ENCODE measurements at regions not wholly inside any gene's neighbourhood (a gene's known extent, or its start where the extent isn't known, plus 50 kb on each side); places are given as distances from the start of the nearest gene placed in this dataset.

- no peak for DNase-seq
Observed at GRCh38 chr3:187977659-187978058, 176.3 kb upstream of the LPP start.

GRCh38 chr3:187978433-187979011 lies 175.4 kb upstream of the LPP start:
- no peak for DNase-seq

DNA sequence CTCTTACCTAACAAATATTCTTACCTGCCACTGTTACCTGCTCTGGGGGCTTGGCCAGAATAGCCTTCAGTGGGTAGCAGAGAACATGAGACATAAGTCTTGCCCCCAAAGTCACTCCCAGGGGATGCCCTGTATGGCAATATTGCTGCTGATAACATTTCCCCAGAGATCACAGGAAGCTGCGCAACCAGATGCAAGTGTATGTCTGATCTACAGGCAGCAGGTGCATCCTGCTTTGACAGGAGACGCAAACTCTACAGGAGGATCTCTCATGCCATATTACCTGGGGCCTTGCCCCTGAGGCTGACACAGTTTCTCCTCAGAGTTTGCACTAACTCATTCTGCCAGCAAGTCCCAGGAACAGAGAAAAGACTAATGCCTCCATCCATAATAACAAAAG lies 174.4 kb upstream of the LPP start:
- peak; percentile 15 for DNase-seq

- no peak for DNase-seq
Observed at GRCh38 chr3:187980861-187981260, 173.1 kb upstream of the LPP start.

GRCh38 chr3:187982142-187982541 lies 171.8 kb upstream of the LPP start:
- no peak for DNase-seq

DNA sequence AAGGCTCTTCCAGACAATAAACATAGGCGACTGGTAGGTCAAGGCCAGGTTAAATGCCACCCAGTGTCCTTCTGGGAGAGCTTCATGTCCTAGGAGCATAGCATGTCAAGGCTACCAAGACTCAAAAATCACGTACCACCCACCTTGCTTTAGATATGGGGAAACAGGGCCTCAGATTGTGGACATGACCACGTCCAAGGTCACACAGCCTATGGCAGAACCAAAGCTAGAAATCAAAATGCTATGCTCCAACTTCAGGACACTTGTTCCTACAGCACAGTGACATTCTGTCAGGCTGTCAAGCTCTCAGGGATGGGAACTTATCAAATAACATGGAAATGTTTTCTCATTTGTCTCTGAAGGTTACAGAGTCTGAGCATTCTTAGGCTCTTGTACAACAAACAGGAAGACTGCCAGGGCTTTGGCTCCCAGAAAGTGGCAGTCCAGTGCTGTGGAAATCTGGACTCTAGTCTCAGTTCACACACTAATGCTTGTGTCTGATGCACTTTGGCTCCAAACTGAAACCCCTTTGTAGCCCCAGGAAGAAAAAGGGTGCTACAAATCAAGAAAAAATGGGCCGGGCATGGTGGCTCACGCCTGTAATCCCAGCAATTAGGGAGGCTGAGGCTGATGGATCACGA lies 170.4 kb upstream of the LPP start:
- DNase-seq: no peak

GRCh38 chr3:187985647-187986046 lies 168.3 kb upstream of the LPP start:
- no peak for DNase-seq

GRCh38 chr3:187986514-187986934 lies 167.4 kb upstream of the LPP start:
- no peak for DNase-seq

DNA sequence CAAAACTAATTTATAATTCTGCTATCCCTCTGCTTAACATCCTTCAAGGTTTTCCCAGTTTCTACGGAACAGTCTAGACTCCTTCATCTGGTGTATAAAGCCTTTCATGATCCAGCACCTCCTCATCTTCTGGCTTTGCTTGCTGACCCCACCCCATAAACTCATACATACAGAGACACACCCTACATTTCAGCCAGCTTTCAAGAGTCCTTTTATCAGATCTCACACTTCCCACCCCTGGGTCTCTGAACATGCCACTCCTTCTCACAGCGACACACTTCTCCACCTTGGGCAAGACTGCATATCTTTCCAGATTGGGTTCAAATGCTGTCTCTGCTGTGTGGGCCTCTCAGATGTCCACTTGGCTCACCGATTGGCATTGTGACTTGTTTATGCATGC lies 166.8 kb upstream of the LPP start:
- no peak for DNase-seq

- no peak for DNase-seq
Observed at GRCh38 chr3:187987924-187988323, 166.0 kb upstream of the LPP start.

DNA sequence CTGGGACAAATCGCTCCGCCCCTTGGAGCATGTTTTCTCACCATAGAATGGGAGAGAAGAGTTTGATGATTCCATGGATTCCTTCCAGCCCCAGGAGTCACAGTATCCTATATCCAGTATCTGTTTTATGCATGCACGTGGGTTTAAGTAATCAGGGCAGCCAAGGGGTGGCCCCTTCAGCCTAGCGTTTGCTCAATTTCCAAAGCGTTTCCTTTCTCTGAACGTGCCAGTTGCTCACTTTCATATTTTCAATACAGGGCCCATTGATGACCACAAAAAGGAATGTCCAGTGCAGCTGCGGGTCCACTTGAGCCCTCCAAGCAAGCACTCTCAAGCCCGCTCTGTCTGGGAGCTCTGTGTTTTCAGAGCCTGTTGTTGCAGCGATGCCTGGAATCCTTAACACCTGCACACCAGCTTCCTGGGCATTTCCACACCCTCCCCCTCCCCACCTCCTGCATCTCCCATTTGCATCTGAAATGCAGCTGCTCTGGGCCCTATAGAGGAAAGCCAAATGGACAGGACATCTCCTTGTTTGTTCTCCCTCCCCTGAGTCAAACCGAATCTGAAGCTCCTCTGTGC lies 164.3 kb upstream of the LPP start:
- DNase-seq: peak; percentile 91

DNA sequence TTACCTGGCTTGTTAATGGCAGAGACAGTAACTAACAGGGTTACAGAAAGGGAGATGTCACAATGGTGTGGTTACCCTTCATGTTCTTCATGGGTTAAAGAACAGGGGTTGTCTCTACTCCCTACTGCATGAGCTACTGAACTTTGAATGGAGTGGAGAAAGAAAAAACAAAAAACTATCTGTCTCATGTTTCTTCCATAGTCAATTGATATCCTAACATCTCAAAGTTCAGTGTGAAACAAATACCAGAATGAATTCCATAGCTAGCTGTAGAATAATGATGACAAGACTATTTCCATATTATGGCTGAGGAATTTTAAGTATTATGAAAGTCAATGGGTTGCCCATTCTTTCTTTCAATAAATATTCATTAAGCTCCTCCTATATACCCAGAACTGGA lies 161.3 kb upstream of the LPP start:
- DNase-seq: no peak

DNA sequence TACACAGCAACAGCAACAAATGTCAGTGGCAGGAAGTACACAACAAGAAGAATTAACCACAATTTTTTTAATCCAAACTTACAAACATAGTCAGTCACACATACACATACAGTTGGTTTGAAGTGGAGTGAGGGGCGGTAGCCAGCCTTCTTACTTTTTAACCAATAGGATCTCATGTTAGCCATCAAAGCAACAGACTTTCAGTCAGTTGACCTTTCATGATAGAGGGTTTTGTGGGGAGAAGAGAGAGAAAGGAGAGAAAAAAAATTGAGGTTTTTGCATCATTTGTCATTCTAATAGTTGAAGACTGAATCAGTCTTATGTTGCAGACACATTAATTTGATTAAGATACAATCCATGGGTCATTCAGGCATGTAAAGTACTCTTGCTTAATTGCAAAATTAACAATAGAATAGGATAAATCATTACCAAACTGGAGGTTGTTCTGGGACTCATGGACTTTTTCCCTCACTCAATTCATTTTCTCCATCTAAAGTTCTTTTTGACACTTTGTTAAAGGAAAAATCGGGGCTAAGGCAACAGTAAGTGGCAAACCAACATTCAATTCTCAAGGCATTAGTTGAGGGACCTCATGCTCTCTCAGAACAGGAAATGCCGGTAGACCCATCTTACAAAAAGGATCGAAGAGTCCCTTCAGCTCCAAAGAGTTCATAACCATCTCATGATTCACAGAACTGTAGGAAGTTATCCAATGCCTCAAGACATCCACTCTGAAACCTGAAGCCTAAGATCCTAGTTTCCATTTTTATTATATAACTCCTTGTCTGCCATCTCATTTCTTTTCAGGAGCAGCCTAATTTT lies 159.5 kb upstream of the LPP start:
- no peak for DNase-seq

GRCh38 chr3:187995043-187995400 lies 158.9 kb upstream of the LPP start:
- DNase-seq: peak; percentile 34

DNA sequence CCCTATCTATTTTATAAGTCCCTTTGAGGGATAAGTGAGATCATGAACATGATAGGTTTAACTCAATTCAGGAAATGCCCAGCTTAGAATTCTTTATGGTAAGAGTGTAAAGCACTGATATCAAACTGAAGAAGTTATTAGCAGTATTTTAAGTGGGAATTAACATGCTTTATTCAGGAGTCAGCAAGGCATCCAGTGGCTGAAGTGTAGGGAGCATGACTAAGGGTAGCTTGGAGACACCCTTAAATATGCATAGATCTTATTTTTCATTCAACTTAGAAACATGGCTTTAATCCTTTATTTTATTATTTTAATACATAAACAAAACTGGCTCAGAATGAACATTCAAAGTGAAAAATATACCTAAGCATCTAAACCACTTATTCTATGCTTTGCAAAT lies 158.3 kb upstream of the LPP start:
- no peak for DNase-seq

DNA sequence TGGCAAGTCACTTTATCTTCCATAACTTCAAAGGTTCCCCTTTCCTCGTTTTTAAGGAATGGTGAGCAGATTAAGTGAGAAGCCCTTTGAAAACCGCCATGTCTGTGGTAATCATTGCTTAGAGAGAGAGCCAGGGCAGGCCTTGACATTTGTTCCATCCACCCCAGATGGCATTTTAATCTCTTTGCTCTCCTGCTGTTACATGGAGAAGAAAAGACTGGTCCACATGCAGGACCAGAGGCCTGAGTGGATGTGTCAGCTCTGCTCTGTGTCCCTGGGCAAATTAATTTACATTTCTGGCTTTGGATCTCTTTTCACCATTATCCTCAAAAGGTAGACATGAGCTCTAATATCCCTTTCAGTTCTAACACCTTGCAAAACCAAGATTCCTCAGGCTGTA lies 157.3 kb upstream of the LPP start:
- DNase-seq: no peak

GRCh38 chr3:187997490-187997889 lies 156.5 kb upstream of the LPP start:
- no peak for DNase-seq

GRCh38 chr3:187997946-187998561 lies 155.9 kb upstream of the LPP start:
- DNase-seq: no peak

DNA sequence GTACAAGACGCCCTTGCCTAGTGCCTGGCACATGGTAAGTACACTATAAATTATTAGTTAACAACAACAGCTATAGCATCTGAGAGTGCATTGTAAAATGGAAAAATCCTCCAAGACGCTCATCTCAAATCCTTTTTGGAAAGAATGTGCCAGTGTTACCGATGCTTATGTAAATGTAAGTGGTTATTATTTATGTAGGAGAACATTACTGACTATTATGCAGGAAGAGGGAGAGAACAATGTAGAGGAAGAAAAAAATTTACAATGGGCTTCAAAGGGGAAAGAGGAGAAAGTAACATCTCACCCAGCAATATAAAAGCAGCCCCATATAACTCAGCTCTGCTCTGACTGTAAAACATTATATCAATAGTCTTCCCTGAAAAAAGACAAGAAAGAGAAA lies 155.3 kb upstream of the LPP start:
- DNase-seq: no peak

- no peak for DNase-seq
Observed at GRCh38 chr3:187999821-188000220, 154.1 kb upstream of the LPP start.

DNA sequence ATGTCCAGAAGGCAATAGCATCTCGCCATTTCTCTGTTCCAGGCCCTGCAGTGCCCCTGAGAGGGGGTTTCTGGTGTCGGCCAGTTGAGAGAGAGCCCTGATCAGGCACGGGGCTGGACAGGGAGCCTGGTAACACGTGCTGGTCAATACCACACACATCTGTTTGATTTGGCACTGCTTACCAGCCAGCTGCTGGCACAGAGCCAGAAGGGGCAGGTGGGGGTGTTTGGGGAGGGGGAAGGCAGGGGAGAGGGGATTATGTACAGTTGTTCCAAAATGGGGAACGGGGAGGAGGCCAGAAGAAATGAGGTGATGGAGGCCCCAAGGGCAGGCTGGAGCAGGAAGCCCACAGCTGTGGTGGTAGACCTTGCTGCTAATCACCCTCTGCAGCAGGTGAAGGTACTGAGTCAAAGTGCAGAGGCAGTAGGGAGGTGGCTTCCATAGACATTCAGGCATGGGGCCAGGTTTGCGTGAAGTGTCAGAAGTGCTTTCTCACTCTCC lies 153.5 kb upstream of the LPP start:
- peak; percentile 60 for DNase-seq

- DNase-seq: peak; percentile 30
Observed at GRCh38 chr3:188001093-188001492, 152.9 kb upstream of the LPP start.

DNA sequence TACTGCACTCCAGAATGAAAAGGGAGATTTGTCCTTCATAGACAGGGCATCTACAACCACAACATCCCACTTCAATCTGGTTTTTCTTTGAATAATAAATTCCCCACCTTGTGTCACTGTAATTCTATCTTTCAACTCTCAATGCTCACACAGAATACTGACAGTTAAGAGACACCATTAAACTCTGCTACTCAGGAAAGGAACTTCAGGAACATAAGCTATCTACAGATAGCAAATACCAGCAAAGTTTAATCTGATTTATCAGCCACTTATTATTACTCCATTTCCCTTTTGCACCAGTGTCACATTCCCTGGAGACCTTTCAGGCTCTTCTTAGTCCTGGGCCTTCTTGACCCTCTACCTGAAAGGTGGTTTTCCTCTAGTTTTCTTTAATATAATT lies 152.0 kb upstream of the LPP start:
- DNase-seq: no peak
